SU-DHL-6 (cell line): ENCODE measurements at regions not wholly inside any gene's neighbourhood (a gene's known extent, or its start where the extent isn't known, plus 50 kb on each side); places are given as distances from the start of the nearest gene placed in this dataset.

Experiments used
- EZH2phosphoT487 ChIP-seq: fragments of 200-600 bp; sonication (generic), shearing (Covaris generic); conservative IDR thresholded peaks from 2 replicates; pipeline ENCODE4 v1.6.1; 2018; ENCODE audit warnings: mild to moderate bottlenecking, antibody characterized with exemption, low read length, moderate library complexity, mixed read lengths
- TF ChIP-seq, protein P1 (sequence below): fragments of 200-600 bp; sonication (generic); IDR thresholded peaks from one replicate; pipeline ENCODE4 v1.5.1; 2017; ENCODE audit warnings: antibody characterized with exemption, mild to moderate bottlenecking, low read length, moderate library complexity; ENCODE audit not compliant: insufficient read depth, poor library complexity, severe bottlenecking

DNA sequence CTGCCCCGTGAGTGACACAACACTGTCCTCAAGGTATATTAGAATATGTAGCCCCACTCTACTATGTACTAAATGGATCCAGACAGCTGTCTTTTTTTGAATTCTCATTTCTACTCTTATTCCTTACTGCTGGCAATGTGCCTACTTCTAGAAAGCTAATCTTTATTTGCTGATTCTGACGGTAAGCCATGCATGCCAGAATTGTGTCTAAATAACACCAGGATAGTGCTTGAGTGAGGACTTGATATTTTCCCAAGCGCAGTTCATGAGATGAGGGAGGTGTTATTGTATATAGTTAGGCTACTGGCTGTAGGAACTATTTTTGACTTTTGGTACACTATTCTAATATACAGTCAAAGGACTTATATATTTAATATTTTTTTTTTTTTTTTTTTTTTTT is 316.2 kb upstream of the NAV3 start:
- TF ChIP-seq, protein P1, sequence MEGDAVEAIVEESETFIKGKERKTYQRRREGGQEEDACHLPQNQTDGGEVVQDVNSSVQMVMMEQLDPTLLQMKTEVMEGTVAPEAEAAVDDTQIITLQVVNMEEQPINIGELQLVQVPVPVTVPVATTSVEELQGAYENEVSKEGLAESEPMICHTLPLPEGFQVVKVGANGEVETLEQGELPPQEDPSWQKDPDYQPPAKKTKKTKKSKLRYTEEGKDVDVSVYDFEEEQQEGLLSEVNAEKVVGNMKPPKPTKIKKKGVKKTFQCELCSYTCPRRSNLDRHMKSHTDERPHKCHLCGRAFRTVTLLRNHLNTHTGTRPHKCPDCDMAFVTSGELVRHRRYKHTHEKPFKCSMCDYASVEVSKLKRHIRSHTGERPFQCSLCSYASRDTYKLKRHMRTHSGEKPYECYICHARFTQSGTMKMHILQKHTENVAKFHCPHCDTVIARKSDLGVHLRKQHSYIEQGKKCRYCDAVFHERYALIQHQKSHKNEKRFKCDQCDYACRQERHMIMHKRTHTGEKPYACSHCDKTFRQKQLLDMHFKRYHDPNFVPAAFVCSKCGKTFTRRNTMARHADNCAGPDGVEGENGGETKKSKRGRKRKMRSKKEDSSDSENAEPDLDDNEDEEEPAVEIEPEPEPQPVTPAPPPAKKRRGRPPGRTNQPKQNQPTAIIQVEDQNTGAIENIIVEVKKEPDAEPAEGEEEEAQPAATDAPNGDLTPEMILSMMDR: no peak
- no peak for TF ChIP-seq EZH2phosphoT487
